ENCODE measurements at regions not wholly inside any gene's neighbourhood (a gene's known extent, or its start where the extent isn't known, plus 50 kb on each side); places are given as distances from the start of the nearest gene placed in this dataset.
"Not testable (repeated sequence)": the region's sequence is repeated elsewhere in the genome, so short reads cannot be mapped to it uniquely, and the experiment has no call there.

DNA sequence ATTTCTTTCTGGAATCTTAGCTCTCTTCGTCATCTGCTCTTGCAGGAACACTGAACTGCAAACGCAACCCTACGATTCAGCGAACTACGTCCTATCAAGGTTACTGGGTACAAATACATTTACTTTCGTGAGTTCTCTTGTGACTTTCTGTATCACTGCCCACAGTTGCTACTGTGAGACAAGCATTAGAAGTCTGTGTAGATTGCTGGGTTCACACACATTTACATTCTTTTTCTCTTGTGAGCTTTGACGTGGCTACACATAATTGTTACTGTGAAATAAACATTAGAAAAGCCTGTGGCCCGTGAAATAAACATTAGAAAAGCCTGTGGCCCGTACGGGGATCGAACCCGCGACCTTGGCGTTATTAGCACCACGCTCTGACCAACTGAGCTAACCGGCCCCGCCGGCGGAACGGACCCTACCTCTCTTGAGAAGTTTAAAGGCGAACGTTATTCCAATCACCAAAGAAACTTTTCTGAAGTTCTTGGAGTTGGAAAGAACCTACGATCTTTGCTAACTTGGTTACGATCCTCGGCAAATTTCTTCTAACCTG, 61.2 kb upstream of the ZNF322 start:
- not testable (repeated sequence) for H3K4me1 ChIP-seq (ENCODE audit: insufficient read depth, low read length); H3K36me3 ChIP-seq (ENCODE audit: insufficient read depth, low read length); H3K9ac ChIP-seq (ENCODE audit: low read depth, low read length); H3K9me3 ChIP-seq (ENCODE audit: control insufficient read depth, insufficient read depth, low read length)

DNA sequence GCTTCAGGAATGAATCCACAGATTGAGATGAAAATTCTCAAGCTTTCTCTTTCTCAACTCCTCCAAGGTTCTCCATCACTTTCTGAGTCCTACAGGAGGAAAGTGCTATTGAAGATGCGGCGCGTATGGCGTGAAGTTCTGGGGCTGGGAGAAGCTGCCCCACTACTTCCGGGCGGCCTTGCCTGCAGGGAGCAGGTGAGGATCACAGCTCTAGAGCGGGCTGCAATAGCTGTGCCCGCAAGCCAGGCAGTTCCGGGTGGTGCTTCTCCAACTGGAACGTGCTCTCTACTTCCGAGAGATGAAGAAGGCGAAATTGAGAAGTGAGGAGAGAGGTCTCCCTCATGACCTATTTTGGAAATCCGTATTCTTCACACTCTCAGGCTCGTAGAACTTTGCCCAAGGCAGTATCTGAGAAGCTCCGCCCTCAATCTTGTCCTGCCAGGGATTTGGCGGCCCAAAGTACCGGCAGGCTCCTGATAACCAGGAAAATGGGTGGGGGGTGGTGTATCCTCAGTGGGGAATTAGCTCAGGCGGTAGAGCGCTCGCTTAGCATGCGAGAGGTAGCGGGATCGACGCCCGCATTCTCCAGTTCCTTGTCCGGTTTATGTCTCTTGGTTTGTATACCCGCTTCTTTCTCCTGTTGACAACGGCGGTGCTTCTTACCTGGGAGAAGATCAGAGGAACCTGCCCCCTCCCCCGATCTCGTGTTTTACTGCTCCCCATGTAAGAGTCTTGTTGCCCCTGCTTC, 70.6 kb upstream of the ZNF322 start:
- H3K9ac ChIP-seq (ENCODE audit: low read depth, low read length); H3K9me3 ChIP-seq (ENCODE audit: control insufficient read depth, insufficient read depth, low read length); H3K36me3 ChIP-seq (ENCODE audit: insufficient read depth, low read length); H3K4me1 ChIP-seq (ENCODE audit: insufficient read depth, low read length): not testable (repeated sequence)

DNA sequence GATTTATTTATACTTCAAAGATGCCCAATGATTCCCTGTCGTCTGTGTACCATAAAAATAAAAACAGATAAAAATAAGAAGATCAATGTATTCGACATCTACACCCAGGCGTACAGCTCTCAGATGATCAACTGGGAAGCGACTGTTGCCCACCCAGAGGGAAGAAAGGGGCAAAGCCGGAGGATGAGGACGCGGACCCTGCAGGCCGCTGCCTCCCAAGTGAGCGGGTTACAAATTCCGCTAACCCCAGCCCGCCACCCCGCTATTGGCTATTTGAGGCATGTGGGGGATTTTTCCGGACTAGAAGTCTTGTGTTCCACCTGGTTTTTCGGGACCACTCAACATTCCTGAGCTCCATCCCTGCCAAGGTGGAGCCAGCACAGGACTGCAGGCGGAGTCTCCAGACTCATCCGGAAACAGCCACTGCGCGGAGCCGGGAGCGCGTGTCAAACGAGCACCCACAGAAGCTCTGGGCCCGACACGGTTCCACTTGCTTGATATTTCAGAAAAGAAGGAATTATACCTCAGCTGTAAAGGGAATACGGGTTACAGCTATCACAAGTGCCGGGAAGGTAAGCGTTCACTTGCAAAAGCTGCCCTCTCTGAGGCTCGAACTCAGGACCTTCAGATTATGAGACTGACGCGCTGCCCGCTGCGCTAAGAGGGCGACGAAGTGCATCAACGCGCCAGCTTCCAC, 75.4 kb upstream of the ZNF322 start:
- not testable (repeated sequence) for H3K36me3 ChIP-seq (ENCODE audit: insufficient read depth, low read length); H3K9me3 ChIP-seq (ENCODE audit: control insufficient read depth, insufficient read depth, low read length); H3K9ac ChIP-seq (ENCODE audit: low read depth, low read length); H3K4me1 ChIP-seq (ENCODE audit: insufficient read depth, low read length)

DNA sequence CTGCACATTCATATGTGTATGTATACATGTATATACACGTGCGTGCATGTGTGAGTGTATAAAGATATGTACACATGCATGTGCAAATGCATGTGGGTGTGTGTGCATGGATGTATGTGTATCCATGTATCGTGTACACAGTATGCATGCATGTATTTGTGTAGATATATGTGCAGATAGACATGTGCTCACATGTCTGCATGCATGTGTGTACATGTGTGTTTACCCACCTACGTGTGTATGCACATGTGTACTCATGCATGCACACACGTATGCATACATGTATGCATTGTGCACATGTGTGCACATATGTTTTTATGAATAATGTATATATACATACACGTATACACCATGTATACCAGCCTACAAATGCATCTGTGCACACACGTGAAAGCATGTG, 80.3 kb upstream of the ZNF322 start:
- no peaks in the 10 kb centered on the region for H3K9me3 ChIP-seq (ENCODE audit: control insufficient read depth, insufficient read depth, low read length)
- no peaks in the 10 kb centered on the region for H3K4me1 ChIP-seq (ENCODE audit: insufficient read depth, low read length)
- no peak overlapping the region for H3K9ac ChIP-seq (ENCODE audit: low read depth, low read length)
- no peaks in the 10 kb centered on the region for H3K36me3 ChIP-seq (ENCODE audit: insufficient read depth, low read length)

DNA sequence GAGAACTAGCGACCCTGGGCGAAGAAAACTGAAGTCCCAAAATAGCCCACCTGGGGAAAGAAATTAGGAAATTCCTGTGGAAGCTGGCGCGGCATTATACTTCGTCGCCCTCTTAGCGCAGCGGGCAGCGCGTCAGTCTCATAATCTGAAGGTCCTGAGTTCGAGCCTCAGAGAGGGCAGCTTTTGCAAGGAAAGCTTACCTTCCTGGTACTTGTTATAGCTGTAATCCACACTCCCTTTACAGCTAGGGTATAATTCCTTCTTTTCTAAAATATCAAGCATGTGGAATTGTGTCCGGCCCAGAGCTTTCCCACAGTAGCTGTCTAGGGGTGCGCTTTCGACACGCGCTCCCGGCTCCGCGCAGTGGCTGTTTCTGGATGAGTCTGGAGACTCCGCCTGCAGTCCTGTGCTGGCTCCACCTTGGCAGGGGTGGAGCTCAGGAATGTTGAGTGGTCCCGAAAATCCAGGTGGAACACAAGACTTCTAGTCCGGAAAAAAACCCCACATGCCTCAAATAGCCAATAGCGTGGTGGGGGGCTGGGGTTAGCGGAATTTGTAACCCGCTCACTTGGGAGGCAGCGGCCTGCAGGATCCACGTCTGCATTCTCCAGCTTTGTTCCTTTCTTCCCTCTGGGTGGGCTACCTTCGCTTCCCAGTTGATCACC, 83.7 kb upstream of the ZNF322 start:
- Histone ChIP-seq H3K36me3 (ENCODE audit: insufficient read depth, low read length) (no peaks in the 10 kb centered on the region), H3K4me1 (ENCODE audit: insufficient read depth, low read length) (no peaks in the 10 kb centered on the region), H3K9me3 (ENCODE audit: control insufficient read depth, insufficient read depth, low read length) (no peaks in the 10 kb centered on the region), H3K9ac (ENCODE audit: low read depth, low read length) (peak overlapping the region; percentile 77)

DNA sequence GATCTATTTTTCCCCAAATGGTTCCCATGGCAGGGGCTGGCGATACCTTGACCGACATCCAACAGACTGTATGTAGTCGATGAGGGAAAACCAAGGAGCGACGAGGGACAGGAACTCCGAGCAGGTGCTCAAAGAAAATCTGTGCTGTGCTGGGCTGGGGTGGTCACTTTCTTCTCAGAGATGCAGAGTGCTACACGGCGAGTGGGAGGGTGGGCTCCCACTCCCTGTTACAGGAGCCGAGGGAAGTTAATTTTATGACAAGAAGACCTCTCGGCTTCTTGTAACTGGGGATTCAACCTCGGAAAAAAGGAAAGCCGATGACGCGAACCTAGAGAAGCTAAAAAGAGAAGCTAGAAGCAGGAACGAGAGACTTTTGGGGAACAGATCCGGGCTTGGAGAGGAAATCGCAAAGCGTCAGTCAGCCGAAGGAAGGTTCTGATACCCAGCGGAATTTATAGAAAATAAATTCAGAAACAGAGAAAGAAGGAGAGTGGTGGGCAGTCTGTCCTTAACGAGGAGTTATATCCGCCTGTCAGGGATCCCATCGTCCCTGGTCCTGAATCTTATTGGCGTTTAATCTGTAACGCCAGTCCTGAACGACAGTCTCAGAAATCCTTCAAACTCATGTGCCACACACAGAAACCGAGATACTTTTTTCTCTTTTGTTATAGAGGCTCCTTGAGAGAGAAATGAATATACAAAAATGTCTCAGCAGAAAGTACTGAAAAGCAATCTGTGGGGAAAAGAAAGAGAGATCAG, 84.6 kb upstream of the ZNF322 start:
- H3K36me3 ChIP-seq (ENCODE audit: insufficient read depth, low read length), result no peaks in the 10 kb centered on the region
- no peaks in the 10 kb centered on the region for H3K9me3 ChIP-seq (ENCODE audit: control insufficient read depth, insufficient read depth, low read length)
- H3K4me1 ChIP-seq (ENCODE audit: insufficient read depth, low read length), result no peaks in the 10 kb centered on the region
- H3K9ac ChIP-seq (ENCODE audit: low read depth, low read length), result peak overlapping the region; percentile 77

DNA sequence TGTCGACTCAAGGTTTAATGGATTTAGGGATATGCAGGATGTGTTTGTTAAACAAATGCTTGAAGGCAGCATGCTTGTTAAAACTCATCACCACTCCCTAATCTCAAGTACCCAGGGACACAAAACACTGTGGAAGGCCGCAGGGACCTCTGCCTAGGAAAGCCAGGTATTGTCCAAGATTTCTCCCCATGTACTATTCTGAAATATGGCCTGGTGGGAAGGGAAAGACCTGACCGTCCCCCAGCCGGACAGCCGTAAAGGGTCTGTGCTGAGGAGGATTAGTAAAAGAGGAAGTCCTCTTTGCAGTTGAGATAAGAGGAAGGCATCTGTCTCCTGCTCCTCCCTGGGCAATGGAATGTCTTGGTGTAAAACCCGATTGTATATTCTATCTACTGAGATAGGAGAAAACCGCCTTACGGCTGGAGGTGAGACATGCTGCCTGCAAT, 85.3 kb upstream of the ZNF322 start:
- H3K4me1 ChIP-seq (ENCODE audit: insufficient read depth, low read length); H3K9me3 ChIP-seq (ENCODE audit: control insufficient read depth, insufficient read depth, low read length); H3K36me3 ChIP-seq (ENCODE audit: insufficient read depth, low read length): not testable (repeated sequence)
- peak overlapping the region; percentile 77; the same call in 1 of the 2 replicates for H3K9ac ChIP-seq (ENCODE audit: low read depth, low read length)

DNA sequence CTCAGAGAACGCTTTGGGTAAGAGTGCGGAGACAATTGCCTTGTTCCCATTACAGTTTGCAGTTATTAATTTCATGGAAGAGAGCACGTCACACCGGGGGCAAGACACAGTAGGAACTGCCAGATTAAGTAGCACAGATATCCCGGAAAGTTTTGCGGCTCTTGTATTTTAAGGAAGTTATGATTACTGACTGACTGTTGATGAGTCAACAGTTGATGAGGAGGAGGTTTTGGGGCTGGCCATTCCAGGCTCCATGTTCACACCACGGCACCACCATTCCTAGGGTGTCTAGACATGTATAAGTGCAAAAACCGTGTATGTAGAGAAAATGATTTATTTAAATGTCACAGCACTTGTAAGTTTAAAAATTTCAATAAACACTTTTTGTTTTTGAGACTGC, 86.4 kb upstream of the ZNF322 start:
- H3K9ac ChIP-seq (ENCODE audit: low read depth, low read length); H3K36me3 ChIP-seq (ENCODE audit: insufficient read depth, low read length); H3K4me1 ChIP-seq (ENCODE audit: insufficient read depth, low read length); H3K9me3 ChIP-seq (ENCODE audit: control insufficient read depth, insufficient read depth, low read length): not testable (repeated sequence)

DNA sequence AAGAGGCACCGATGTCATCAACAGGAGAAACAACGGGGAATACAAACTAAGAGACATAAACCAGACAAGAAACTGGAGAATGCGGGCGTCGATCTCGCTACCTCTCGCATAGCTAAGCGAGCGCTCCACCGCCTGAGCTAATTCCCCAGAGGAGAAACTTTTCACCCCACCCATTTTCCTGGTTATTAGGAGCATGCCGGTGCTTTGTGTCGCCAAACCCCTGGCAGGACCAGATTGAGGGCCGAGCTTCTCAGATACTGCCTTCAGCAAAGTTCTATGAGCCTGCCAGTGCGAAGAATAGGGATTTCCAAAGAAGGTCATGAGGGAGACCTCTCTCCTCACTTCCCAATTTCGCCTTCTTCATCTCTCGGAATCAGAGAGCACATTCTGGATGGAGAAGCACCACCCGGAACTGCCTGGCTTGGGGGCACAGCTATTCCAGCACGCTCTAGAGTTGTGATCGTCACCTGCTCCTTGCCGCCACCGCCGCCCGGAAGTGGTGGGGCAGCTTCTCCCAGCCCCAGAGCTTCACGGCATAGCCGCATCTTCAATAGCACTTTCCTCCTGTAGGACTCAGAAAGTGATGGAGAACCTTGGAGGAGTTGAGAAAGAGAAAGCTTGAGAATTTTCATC, 89.7 kb upstream of the ZNF322 start:
- H3K4me1 ChIP-seq (ENCODE audit: insufficient read depth, low read length); H3K36me3 ChIP-seq (ENCODE audit: insufficient read depth, low read length); H3K9me3 ChIP-seq (ENCODE audit: control insufficient read depth, insufficient read depth, low read length): not testable (repeated sequence)
- peak overlapping the region; percentile 33; the same call in 1 of the 2 replicates for H3K9ac ChIP-seq (ENCODE audit: low read depth, low read length)

DNA sequence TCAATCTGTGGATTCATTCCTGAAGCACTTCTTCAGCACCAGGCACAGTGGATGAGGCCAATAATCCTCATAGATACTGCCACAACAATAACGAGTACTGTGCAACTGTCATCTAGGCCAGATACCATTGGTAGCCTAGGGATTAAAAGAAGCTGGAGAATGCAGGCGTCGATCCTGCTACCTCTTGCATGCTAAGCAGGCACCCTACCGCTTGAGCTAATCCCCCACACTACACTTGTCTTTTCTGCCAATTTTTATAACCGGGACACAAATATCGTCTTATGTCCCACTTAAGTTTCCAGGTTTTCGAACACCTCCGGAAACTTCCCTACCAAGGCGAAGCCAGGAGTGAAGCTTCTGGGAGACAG, 90.2 kb upstream of the ZNF322 start:
- not testable (repeated sequence) for H3K4me1 ChIP-seq (ENCODE audit: insufficient read depth, low read length); H3K36me3 ChIP-seq (ENCODE audit: insufficient read depth, low read length); H3K9me3 ChIP-seq (ENCODE audit: control insufficient read depth, insufficient read depth, low read length); H3K9ac ChIP-seq (ENCODE audit: low read depth, low read length)

DNA sequence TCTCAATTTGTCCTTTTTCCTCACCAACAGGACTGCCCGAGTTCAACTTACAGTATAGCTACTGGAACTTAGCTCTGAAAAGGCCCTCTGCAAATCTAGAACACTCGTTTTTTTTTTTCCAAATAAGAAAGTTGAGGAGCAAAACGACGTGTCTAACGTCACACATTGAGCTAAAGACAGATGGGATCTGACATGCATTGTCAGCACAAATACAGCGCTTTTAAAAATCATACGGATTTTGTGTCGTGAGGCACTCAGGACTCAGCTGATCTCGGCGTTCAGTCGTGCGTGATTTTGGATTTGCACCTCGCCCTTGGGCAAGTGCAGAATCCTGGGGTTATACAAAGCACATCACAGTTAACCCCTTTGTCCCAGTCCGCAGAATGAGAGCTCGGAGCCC, 94.7 kb upstream of the ZNF322 start:
- H3K4me1 ChIP-seq (ENCODE audit: insufficient read depth, low read length), result no peaks in the 10 kb centered on the region
- peak overlapping the region; percentile 34; the same call in 1 of the 2 replicates for H3K9ac ChIP-seq (ENCODE audit: low read depth, low read length)
- no peaks in the 10 kb centered on the region for H3K9me3 ChIP-seq (ENCODE audit: control insufficient read depth, insufficient read depth, low read length)
- no peaks in the 10 kb centered on the region for H3K36me3 ChIP-seq (ENCODE audit: insufficient read depth, low read length)

DNA sequence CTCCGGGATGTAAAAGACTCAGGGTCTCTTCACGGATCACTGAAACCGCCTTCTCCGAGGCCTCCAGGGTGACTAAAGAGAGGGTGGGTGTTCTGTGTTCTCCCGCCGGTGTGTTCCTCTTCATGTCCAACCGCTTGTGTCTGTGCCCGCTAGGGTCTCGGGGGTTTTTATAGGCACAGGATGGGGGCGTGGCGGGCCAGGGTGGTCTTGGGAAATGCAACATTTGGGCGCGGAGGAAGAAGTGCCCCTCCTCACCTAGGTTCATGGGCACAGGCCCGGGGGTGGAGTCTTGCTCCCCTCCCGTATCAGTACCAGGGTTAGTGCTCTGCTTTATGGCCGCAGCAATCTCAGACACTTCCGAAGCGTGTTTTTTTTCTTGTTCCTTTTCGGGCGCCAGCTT, 95.3 kb upstream of the ZNF322 start:
- H3K9me3 ChIP-seq (ENCODE audit: control insufficient read depth, insufficient read depth, low read length); H3K4me1 ChIP-seq (ENCODE audit: insufficient read depth, low read length); H3K36me3 ChIP-seq (ENCODE audit: insufficient read depth, low read length): not testable (repeated sequence)

DNA sequence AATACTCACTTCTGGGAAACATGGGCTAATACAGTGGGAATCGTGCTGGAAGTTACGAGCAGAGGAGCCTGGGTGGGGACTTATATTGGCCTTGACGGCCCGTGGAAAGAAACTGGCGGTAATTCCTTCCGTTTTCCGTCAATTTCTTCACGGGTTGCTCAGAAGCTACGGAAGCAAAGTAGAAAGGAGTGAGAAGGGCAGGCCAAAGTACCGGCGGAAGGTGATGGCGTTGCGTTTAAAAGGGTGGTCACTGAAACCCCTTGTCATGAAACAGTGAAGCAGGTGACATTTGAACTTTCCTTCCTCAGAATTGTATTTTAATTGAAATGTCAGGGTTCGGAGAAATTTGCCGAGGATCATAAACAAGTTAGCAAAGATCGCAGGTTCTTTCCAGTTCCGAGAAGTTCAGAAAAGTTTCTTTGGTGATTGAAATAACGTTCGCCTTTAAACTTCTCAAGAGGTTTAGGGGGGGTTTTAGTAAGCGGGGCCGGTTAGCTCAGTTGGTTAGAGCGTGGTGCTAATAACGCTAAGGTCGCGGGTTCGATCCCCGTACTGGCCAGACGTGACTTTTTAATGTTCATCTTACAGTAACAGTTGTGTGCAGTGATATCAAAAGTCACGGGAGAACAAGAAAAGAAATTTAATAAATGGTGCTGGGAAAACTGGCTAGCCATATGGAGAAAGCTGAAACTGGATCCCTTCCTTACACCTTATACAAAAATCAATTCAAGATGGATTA, 96.7 kb upstream of the ZNF322 start:
- not testable (repeated sequence) for H3K9me3 ChIP-seq (ENCODE audit: control insufficient read depth, insufficient read depth, low read length); H3K4me1 ChIP-seq (ENCODE audit: insufficient read depth, low read length); H3K36me3 ChIP-seq (ENCODE audit: insufficient read depth, low read length)
- H3K9ac ChIP-seq (ENCODE audit: low read depth, low read length), result peak overlapping the region; percentile 43; the same call in 1 of the 2 replicates

More for the DNA sequence above, 95.3 kb upstream of the ZNF322 start:
- peak overlapping the region; percentile 34; the same call in 1 of the 2 replicates for H3K9ac ChIP-seq (ENCODE audit: low read depth, low read length)

All from ES-I3 (cell line).